ENCODE measurements at regions not wholly inside any gene's neighbourhood (a gene's known extent, or its start where the extent isn't known, plus 50 kb on each side); places are given as distances from the start of the nearest gene placed in this dataset.

GRCh38 chr2:67258831-67259230 is 138.3 kb upstream of the ETAA1 start:
- no peak for DNase-seq

- no peak for DNase-seq
Measured at GRCh38 chr2:67259556-67260342, 137.4 kb upstream of the ETAA1 start.

- DNase-seq: no peak
Measured at GRCh38 chr2:67260343-67261277, 136.5 kb upstream of the ETAA1 start.

- DNase-seq: no peak
Measured at GRCh38 chr2:67267241-67267640, 129.9 kb upstream of the ETAA1 start.

GRCh38 chr2:67268797-67269196 is 128.3 kb upstream of the ETAA1 start:
- DNase-seq: no peak

GRCh38 chr2:67272195-67272594 is 124.9 kb upstream of the ETAA1 start:
- no peak for DNase-seq

- DNase-seq: no peak
Measured at GRCh38 chr2:67277450-67277849, 119.7 kb upstream of the ETAA1 start.

- no peak for DNase-seq
Measured at GRCh38 chr2:67281101-67281500, 116.0 kb upstream of the ETAA1 start.

- DNase-seq: no peak
Measured at GRCh38 chr2:67283641-67284040, 113.5 kb upstream of the ETAA1 start.

- no peak for DNase-seq
Measured at GRCh38 chr2:67286981-67287759, 110.0 kb upstream of the ETAA1 start.

GRCh38 chr2:67289271-67289670 is 107.9 kb upstream of the ETAA1 start:
- DNase-seq: no peak

GRCh38 chr2:67289921-67290371 is 107.2 kb upstream of the ETAA1 start:
- no peak for DNase-seq

GRCh38 chr2:67290451-67291290 is 106.5 kb upstream of the ETAA1 start:
- no peak for DNase-seq

GRCh38 chr2:67294218-67294617 is 102.9 kb upstream of the ETAA1 start:
- DNase-seq: no peak

- no peak for DNase-seq
Measured at GRCh38 chr2:67295406-67295805, 101.7 kb upstream of the ETAA1 start.

- no peak for DNase-seq
Measured at GRCh38 chr2:67295851-67296250, 101.3 kb upstream of the ETAA1 start.

GRCh38 chr2:67304300-67304890 is 92.7 kb upstream of the ETAA1 start:
- no peak for DNase-seq

GRCh38 chr2:67309281-67309680 is 87.9 kb upstream of the ETAA1 start:
- DNase-seq: no peak

- DNase-seq: no peak
Measured at GRCh38 chr2:67311536-67311935, 85.6 kb upstream of the ETAA1 start.

GRCh38 chr2:67312871-67313270 is 84.3 kb upstream of the ETAA1 start:
- DNase-seq: no peak

GRCh38 chr2:67313536-67313935 is 83.6 kb upstream of the ETAA1 start:
- no peak for DNase-seq

GRCh38 chr2:67318031-67318430 is 79.1 kb upstream of the ETAA1 start:
- DNase-seq: no peak
